GM19351 (cell line): ENCODE measurements at regions not wholly inside any gene's neighbourhood (a gene's known extent, or its start where the extent isn't known, plus 50 kb on each side); places are given as distances from the start of the nearest gene placed in this dataset.

Source experiments
- ATAC-seq: cut with Tn5 transposase; IDR thresholded peaks from one replicate; pipeline ENCODE4 v1.9.1; 2021; ENCODE audit warnings: mild to moderate bottlenecking, moderate library complexity; ENCODE audit not compliant: unreplicated experiment

GRCh38 chr15:39286706-39287105 lies 294.2 kb upstream of the THBS1 start:
- ATAC-seq, result no peak

- no peak for ATAC-seq
Observed at GRCh38 chr15:39287322-39288195, 293.3 kb upstream of the THBS1 start.

DNA sequence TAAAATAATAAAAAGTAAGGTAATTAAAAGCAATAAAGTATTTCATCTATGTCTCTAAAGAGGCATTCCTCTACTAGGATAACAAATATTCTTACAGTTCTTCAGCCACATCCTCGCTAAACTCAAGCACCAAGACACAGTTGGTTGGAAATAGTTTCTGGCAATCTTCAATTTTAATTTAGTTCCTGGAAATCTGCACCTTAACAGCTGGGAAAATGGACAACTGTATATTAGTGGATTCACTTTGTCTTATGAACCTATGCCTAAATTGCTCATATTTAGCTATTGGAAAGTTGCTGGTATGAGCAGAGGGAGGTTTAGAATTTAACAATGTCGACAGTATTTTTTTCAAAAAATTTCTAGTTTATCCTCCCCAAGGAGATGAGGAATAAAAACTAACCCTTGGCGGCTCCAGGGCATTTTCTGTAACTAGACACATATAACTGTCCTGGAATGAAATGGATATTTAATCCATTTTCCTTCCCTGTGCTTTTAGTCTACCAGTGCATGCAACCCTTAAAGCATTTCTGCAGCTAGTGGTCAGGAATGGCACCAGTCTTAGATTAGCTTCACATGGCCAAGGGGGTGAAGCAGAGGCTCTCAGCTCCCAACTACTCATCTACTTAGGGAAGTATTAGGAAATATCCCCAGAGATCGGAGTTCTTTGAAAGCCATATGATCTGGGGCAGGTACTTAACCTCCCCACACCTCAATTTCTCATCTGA lies 290.0 kb upstream of the THBS1 start:
- ATAC-seq, result no peak

DNA sequence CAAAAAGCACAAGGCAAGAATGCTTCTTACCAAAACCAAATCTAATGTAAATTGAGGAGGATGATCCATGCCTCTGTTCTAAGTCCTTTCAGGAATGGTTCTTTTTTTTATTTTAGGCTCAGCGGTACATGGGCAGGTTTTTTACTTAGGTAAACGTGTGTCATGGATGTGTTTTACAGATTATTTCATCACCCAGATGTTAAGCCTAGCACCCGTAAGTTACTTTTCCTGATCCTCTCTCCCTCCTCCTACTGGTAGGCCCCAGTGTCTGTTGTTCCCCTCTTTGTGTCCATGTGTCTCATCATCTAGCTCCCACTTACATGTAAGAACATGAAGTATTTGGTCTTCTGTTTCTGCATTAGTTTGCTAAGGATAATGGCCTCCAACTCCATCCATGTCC lies 289.2 kb upstream of the THBS1 start:
- no peak for ATAC-seq

DNA sequence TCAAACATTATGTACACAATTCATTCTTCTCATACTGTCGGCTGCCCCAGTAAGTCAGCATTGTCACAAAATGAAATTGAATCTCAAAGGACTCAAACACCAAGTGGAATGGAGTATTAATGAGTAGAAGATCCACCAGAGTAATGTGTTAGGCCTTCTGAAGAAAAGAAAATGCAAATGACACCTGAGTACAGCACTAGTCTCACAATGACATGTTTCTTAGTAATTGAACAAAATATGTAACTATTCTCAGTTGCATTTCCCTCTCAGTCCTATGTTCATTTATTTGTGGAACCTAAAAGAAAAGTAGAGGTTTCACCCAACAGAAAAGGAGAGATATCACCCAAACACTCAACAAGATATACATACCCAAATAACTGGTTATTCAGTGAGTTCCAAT lies 283.9 kb upstream of the THBS1 start:
- ATAC-seq, result peak; percentile 62

GRCh38 chr15:39298271-39298962 lies 282.5 kb upstream of the THBS1 start:
- no peak for ATAC-seq

GRCh38 chr15:39299486-39300267 lies 281.2 kb upstream of the THBS1 start:
- ATAC-seq, result no peak

- ATAC-seq, result no peak
Observed at GRCh38 chr15:39300451-39301153, 280.3 kb upstream of the THBS1 start.

DNA sequence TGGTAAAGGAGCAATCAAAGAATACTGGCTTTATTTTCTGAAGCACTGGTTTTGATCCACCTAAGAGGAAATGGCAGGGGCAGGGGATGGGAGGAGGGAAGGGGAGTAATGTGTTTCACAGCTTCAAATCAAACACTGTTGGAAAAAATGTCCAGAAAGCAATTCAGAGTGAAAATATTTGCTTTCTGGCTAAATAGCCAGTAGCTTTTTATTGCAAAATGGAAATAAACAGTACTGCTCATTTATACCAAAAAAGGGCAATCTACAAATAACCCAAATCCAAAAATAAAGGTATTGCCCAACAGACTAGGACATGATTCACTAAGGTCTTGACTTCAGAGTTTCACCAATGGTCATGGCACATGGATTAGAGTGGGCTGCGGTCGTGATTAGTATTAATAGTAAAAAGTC lies 279.3 kb upstream of the THBS1 start:
- no peak for ATAC-seq

DNA sequence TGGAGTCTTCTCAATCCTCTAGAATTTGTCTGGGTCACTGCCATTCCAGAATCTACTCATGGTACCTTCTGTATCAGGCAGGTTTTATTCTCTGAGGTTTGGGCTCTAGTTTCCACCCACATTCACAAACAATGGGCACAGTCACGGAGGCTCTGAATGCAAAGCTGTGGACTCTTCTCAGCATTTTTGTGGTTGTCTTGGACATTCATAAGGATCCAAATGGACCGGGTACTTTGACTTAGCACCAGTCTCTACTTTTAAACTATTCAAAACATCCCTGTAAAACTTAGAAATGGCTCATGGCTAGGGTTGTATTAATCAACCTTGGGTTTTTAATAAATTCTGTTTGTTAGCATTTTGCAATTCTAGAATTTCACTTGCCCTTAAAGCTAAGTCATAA lies 277.9 kb upstream of the THBS1 start:
- no peak for ATAC-seq

DNA sequence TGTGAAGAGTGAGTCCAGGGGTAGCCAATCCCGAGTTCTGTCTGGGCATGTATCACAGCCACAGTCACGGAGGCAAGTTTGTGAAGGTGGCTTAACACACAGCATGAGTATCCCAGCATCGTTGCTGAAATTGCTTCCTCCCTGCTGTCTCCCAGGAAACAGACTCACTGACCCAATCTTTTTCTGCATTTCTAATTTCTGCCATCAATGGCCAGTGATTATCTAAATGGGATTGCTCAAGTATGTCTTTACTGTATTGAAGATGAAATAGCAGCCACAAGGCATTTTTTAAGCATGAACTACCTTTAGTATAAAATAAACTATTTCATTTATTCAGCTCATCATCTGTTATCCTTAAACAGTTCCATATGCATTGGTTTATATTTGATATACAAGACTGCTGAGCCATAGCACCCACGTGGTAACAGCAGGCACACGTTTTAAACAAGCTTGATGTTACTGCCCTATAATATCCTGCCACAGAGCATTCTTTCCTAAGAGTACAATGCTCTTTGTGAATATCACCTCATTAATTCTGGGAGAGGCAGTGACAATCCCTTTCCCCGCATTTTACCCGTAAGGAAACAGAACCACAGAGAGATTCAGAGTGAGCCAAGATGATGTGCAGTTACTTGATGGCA lies 276.6 kb upstream of the THBS1 start:
- no peak for ATAC-seq

GRCh38 chr15:39304931-39305728 lies 275.7 kb upstream of the THBS1 start:
- no peak for ATAC-seq

GRCh38 chr15:39310633-39311032 lies 270.2 kb upstream of the THBS1 start:
- ATAC-seq, result no peak

DNA sequence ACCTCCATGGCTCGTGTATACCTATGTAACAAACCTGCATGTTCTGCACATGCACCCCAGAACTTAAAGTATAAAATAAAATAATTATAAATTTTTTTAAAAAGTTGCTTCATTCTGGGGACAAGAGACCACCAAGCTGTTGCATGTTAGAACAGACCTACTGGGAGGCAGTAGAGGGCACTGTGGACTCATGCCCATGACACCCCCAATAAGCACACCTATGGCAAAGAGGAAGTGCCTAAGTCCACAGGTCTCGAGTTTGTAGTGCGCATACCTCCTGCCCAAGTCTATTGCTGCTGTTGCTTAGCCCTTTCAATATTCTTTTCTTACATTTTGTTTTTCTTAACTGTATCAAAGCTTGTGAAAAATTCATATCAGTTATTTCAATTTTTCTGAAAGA lies 267.9 kb upstream of the THBS1 start:
- peak; percentile 88 for ATAC-seq

DNA sequence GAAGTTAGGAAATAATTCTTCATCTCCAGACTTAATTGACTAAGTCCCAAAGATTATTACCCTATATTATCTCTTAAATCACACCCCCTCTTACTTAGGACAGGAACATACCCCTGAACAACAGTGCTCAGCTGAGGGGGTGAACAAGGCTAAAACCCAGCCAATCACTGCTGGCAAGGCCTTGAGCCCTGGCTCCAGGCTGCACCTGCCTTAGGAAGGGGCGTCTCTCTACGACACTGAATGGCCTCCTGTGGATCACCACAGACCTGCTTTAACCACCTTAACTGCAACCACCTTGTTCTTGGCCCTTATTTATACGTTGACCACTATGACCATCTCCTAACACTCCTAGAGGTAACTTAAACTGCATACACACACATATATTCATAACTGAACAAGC lies 267.4 kb upstream of the THBS1 start:
- no peak for ATAC-seq

GRCh38 chr15:39313881-39314280 lies 267.0 kb upstream of the THBS1 start:
- ATAC-seq, result no peak

DNA sequence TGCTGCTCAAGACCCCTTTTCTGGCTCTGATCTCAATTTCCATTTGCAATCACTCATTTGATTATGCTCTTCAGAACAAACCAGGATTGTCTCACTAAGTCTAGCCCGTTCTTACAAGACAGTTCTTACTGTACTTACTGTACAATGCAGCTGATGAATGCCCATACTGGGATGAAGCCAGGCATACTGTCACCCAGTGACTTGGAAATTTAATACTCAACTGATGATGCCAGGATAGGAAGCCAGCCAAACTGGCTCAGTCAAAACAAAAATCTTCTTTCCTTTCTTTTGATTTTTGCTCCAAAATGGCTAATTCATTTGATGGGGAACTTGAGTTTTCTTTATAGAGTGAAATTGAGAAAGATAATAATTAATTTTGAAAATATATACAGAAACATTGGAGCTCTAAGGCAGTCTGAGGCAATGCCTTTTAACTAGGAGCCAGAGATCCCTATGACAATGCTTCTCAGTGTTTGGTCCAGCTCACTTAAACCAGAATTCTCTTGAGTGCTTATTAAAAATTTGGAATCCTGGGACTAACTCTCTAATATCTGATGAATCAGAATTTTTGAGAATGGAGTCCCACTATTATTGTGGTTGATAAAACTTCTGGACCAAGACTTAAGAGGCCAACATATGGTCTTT lies 265.6 kb upstream of the THBS1 start:
- no peak for ATAC-seq

- no peak for ATAC-seq
Observed at GRCh38 chr15:39317225-39317624, 263.7 kb upstream of the THBS1 start.

- no peak for ATAC-seq
Observed at GRCh38 chr15:39318231-39318630, 262.6 kb upstream of the THBS1 start.
